ENCODE measurements at regions not wholly inside any gene's neighbourhood (a gene's known extent, or its start where the extent isn't known, plus 50 kb on each side); places are given as distances from the start of the nearest gene placed in this dataset.
"Not testable (repeated sequence)": the region's sequence is repeated elsewhere in the genome, so short reads cannot be mapped to it uniquely, and the experiment has no call there.

GRCh38 chr1:181257117-181257516, 168.6 kb downstream of the IER5 start:
- no peak for DNase-seq (ENCODE audit: low spot score)

GRCh38 chr1:181259026-181259745, 170.7 kb downstream of the IER5 start:
- no peak for DNase-seq (ENCODE audit: low spot score)

- DNase-seq (ENCODE audit: low spot score) = no peak
These were observed 171.8 kb downstream of the IER5 start for GRCh38 chr1:181260271-181260670.

DNA sequence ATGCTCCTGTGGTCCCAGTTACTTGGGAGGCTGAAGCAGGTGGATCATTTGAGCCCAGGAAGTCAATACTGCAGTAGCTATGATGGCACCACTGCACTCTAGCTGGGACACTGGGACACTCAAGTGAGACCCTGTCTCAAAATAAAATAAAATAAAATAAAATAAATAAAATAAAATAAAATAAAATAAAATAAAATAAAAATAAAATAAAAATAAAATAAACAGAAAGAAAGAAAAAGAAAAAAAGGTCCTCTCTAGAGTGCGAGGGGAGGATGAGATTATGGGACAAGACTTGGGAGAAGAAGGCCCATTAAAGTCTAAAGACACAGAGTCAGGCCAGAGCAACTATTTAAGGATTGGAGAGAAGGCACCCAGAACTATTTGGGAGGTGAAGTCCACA, 172.5 kb downstream of the IER5 start:
- DNase-seq (ENCODE audit: low spot score) = no peak

DNA sequence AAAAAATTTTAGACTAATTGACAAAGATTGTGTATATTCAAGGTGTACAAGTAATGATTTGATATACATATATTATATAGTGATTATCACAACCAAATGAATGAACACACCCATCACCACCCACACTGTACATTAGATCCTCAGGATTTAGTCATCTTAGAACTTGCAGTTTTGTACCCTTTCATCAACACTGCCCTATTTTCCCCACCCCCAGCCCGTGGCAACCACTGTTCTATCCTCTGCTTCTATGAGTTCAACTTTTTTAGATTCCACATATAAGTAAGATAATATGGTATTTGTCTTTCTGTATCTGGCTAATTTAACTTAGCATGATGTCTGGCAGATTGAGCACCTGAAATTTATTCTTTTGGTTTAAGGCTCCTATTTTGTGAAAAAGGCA, 173.6 kb downstream of the IER5 start:
- DNase-seq (ENCODE audit: low spot score) = no peak

- no peak for DNase-seq (ENCODE audit: low spot score)
These were observed 174.9 kb downstream of the IER5 start for GRCh38 chr1:181263444-181263843.

DNA sequence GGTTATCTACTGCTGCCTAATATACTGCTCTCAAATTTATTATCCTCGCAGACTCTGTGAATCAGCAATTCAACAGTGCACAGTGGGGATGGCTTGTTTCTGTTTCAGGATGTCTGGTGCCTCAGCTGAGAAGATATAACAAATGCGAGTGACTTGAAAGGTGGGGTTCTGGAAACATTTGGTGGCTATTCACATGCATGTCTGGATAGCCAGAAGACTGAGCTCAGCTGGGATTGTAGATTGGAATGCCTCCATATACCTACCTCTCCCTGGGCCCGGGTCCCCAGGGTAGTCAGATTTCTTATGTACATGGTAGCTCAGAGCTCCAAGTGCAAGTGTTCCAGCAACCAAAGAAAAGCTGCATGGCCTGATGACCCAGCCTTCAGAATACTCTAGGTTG, 176.3 kb downstream of the IER5 start:
- DNase-seq (ENCODE audit: low spot score) = no peak

DNA sequence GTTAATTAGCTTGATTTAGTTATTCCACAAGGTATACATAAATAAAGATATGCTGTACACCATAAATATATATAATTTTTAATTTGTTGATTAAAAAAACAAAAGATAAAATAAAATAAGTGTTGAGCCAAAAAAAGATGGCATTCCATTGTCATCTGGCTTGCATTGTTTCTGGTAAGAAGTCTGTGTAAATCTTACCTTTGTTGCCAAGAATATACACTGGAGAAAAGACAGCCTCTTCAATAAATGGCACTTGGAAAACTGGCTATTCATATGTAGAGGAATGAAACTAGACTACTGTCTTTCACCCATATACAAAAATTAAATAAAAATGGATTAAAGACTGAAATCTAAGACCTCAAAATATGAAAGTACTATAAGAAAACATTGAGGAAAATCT, 196.5 kb downstream of the IER5 start:
- no peak for DNase-seq (ENCODE audit: low spot score)

DNA sequence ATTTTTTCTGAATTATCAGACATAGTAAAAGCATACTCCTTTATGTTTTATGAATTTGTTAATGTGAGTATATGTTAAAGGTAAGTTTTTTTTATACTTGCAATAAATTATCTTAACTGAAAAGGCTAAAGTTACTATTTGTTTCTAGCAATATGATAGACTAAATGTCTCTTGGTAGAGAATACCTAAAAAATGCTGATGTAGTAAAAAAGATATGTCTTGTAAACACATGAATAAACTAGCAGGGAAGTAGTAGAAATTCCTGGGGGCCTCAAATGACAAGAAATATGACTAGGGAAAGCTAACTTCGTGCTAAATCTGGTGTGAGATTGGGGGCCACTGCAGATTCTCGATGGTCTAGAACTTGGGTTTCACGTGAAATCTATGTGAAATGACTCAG, 188.1 kb upstream of the CACNA1E start:
- no peak for DNase-seq (ENCODE audit: low spot score)

DNA sequence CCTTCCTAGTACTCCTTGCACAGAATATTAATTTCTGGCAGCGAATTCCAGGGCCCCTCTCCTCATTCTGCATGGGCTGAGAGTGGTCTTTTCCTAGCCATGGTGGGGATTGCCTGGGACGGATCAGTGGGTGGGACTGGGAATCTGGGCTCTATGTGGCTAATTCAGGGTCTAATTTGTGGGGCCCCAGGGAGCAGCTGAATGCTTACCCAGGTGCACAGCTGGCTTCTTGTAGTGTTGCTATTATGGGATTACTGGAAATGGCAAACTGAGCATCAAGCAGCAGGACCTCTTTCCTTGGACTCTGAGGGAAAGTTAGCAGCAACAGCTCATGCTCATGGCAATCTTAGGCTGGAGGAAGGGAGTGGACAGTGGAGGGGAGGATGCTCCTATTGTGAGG, 187.1 kb upstream of the CACNA1E start:
- DNase-seq (ENCODE audit: low spot score) = no peak

- DNase-seq (ENCODE audit: low spot score) = no peak
These were observed 175.2 kb upstream of the CACNA1E start for GRCh38 chr1:181308098-181308497.

GRCh38 chr1:181310560-181310959, 172.8 kb upstream of the CACNA1E start:
- DNase-seq (ENCODE audit: low spot score) = no peak

GRCh38 chr1:181312946-181313345, 170.4 kb upstream of the CACNA1E start:
- DNase-seq (ENCODE audit: low spot score) = no peak

- no peak for DNase-seq (ENCODE audit: low spot score)
These were observed 169.9 kb upstream of the CACNA1E start for GRCh38 chr1:181313466-181313865.

- DNase-seq (ENCODE audit: low spot score) = no peak
These were observed 169.3 kb upstream of the CACNA1E start for GRCh38 chr1:181314010-181314409.

DNA sequence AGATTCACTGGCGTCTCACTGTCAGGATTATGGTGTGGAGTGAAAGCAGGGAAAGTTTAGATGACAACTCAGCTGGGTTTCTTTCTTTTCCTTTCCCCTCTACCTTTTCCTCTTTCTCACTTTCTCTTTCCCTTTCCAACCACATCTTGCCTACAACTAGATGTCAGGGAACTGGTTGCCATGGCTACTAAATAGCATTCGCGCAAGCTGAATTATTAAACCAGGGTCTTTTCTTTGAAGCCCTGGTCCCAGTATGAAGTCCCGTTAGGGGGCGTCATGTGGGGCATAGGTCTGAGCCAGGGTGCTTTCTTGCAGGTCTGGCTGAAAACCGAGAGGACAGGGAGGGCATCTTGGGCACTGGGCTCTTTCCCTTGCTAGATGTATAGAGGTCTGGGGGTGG, 168.4 kb upstream of the CACNA1E start:
- no peak for DNase-seq (ENCODE audit: low spot score)

DNA sequence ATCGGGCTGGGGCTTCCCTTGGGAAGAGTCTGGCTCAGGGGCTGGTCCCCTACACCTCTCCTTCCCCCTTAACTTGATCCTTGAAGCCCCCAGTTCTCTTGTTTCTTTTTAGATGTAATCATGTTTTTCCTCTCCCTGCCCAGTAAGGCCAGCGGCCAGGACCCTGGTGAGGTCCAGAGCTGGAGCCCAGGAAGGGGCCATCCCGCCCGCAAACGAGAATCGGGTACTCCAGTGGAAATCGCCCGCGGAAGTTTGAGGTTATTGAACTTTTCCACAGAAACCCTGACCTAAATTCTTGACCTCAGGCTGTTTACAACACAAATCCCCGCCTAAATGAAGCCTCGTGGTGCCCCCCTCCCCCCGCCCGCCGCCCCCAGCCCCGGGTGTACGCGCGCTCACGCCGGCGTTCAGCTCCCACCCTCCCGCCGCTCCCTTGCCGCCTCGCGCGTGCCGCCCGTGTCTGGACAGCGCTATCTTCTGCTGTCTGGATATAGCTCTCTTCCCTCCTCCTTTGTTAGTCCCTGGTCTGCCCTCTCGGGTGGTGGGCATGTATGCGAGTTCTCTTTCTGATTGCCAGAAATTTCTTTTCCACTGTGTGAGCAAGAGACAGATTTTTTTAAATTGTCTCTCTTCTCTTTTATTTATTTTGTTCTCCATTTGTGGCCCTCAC, 165.9 kb upstream of the CACNA1E start:
- DNase-seq (ENCODE audit: low spot score) = no peak

GRCh38 chr1:181318022-181318857, 165.1 kb upstream of the CACNA1E start:
- DNase-seq (ENCODE audit: low spot score) = no peak

DNA sequence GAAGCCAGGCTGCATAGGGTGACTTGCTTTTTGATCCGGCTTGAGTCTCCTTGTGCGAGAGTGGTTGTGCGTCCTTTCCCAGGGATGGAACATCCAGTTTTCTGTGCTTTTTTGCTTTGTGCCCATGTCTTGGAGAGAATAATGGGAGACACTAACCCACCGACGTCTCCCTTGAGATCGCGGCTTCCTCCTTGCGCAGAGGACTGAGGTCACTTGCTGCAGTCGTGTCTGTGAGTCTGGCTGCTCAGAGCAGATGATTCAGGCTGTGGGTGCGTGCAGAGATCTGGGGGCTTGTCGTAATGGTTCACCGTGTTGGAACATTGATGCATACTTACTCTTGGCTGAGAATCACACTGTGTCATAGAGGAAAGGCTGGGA, 164.5 kb upstream of the CACNA1E start:
- DNase-seq (ENCODE audit: low spot score) = no peak

GRCh38 chr1:181319907-181320306, 163.4 kb upstream of the CACNA1E start:
- no peak for DNase-seq (ENCODE audit: low spot score)

GRCh38 chr1:181324797-181325616, 158.3 kb upstream of the CACNA1E start:
- peak; percentile 41 for DNase-seq (ENCODE audit: low spot score)

- DNase-seq (ENCODE audit: low spot score) = not testable (repeated sequence)
These were observed 157.6 kb upstream of the CACNA1E start for GRCh38 chr1:181325765-181326164.

Measured in LoVo (cell line).